NCI-H1048 (cell line): ENCODE measurements at regions not wholly inside any gene's neighbourhood (a gene's known extent, or its start where the extent isn't known, plus 50 kb on each side); places are given as distances from the start of the nearest gene placed in this dataset.
A peak's percentile ranks its signal among the peaks of the same experiment; 100 is the strongest.

Experiments used
- DNase-seq: peaks from one replicate; lab custom pipeline; 2025; lab: John Stamatoyannopoulos, UW

GRCh38 chr18:6525604-6526003, 110.9 kb upstream of the L3MBTL4 start:
- no peak for DNase-seq

GRCh38 chr18:6537475-6537874, 122.8 kb upstream of the L3MBTL4 start:
- DNase-seq, result no peak

GRCh38 chr18:6541131-6541679, 126.5 kb upstream of the L3MBTL4 start:
- peak; percentile 85 for DNase-seq

GRCh38 chr18:6542296-6542695, 127.6 kb upstream of the L3MBTL4 start:
- no peak for DNase-seq

DNA sequence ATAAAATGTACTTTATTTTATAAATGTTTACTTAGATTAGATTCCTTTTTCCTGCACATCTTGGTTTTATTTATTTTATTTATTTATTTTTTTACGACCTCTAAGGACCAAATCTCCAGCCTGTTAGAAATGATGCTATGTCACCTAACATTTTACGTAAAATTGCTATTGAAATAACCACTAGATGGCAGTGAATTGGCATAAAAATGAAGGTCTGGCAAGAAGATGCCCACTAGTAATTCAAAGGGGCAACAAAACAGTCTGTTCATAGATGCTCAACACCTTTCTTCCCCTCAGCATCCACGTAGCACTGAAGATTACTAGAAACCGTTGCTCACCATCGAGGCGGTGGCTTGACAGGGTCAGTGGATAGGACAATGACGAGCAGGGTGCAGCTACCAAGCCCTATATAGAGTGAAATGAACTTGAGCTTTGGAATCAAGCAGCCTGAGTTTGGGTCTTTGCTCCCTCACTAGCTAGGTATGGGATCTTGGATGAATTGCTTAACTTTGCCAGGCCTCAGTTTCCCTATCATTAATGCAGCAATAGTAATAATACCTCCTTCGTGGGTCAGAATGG, 128.7 kb upstream of the L3MBTL4 start:
- DNase-seq, result no peak

DNA sequence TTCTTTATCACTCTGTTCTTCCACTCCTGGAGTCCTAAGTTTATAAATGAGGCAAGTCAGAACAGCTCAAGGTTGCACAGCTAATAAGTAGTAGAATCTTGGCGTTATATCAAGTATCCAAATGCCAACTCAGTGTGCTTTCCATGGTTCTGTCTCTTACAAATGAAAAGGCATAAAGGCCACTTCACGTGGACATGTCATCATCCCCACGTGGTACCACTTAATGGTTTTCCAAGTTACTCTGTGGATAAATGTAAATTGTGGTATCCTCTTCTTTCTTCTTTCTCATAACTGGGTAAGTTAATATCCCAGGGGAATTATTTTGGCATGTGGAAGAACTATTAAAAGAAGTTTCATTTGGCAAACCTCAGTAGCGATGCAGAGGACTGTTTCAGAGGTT, 131.5 kb upstream of the L3MBTL4 start:
- no peak for DNase-seq

DNA sequence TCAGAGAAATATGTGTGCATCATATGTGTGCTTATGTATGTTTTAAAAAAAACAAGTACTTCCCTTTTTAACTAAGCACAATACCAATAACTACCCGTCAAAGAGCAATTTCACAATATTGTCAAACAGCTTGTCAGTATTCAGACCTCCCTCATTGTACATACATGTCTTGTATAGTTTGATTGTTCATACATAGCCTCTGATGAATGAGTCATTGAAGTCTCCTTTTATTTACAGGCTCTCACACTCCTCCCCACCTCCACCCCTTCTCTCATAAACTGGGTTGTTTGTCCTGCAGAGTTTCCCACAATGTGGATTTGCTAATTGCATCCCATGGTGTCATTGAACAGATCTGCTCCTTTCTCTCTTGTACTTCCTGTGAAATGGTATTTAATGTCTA, 132.8 kb upstream of the L3MBTL4 start:
- DNase-seq, result no peak

DNA sequence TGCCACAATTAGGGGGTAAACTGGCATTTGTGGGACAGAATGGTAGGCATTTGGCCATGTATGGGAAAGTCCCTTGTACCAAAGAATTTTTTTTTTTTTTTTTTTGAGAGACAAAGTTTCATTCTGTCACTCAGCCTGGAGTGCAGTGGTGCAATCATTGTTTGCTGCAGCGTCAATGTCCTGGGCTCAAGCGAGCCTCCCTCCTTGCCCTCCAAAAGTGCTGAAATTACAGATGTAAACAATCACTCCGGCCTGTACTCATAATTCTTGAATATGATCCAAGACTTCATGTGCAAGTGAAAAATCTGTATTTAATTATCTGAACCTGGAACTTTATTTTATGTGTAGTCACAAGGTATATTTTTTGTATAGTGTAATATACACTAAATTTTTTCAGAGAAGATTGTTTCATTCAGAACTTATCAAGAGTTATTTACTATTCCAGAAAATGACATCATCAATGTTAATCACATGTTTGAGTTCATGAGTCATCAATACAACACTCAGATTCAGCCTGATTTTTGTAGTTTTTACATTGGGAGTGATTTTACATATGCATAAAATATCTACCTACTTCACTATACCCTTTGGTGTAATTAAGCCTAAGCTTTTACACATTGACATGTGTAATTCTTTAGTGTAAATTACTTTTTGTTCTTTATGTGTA, 138.7 kb upstream of the L3MBTL4 start:
- no peak for DNase-seq

GRCh38 chr18:6557057-6557769, 142.5 kb upstream of the L3MBTL4 start:
- no peak for DNase-seq

DNA sequence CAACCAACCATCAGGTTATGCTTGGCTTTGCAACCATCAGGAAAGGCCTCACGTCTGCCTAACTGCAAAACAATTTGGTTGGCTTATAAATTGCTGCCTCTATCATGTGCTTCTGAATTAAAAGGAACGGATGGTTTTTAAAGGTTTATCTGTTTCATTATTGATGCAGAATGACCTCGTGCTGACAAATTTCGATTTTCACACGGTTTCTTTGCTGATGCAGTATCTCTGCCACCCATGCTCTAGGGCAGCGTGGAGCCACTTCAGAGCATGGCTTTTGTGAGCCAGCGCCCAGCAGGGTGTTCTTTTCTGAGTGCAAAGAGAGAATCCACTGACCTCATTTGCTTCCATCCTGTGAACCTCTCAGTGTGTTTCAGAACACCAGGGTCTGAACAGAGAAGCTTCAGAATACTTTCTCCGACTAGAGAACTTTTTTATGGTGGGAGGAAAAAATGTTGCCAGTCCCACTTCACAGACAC, 143.1 kb upstream of the L3MBTL4 start:
- DNase-seq, result no peak

- no peak for DNase-seq
Measured at GRCh38 chr18:6558446-6559156, 143.9 kb upstream of the L3MBTL4 start.

GRCh38 chr18:6559296-6559695, 144.6 kb upstream of the L3MBTL4 start:
- DNase-seq, result no peak

DNA sequence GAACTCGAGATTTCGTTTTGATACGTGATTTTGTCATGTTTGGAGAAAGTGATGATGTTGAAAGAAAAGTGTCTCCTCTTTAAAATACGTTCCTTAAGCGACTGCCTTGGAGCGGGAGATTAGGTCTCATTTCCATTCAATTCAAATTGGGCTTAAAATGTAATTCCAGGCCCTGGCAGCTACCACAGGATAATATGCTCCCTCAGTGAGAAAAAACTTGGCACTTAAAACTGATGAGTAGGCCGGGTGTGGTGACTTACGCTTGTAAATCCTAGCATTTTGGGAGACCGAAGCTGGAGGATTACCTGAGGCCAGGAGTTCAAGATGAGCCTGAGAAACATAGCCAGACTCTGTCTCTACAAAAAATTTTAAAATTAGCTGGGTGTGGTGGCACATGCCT, 146.3 kb upstream of the L3MBTL4 start:
- DNase-seq, result no peak

- DNase-seq, result no peak
Measured at GRCh38 chr18:6561420-6561861, 146.7 kb upstream of the L3MBTL4 start.

- DNase-seq, result no peak
Measured at GRCh38 chr18:6561862-6562291, 147.2 kb upstream of the L3MBTL4 start.

- no peak for DNase-seq
Measured at GRCh38 chr18:6563896-6564295, 149.2 kb upstream of the L3MBTL4 start.

- no peak for DNase-seq
Measured at GRCh38 chr18:6564950-6565814, 150.5 kb upstream of the L3MBTL4 start.

- no peak for DNase-seq
Measured at GRCh38 chr18:6565815-6566081, 151.0 kb upstream of the L3MBTL4 start.

DNA sequence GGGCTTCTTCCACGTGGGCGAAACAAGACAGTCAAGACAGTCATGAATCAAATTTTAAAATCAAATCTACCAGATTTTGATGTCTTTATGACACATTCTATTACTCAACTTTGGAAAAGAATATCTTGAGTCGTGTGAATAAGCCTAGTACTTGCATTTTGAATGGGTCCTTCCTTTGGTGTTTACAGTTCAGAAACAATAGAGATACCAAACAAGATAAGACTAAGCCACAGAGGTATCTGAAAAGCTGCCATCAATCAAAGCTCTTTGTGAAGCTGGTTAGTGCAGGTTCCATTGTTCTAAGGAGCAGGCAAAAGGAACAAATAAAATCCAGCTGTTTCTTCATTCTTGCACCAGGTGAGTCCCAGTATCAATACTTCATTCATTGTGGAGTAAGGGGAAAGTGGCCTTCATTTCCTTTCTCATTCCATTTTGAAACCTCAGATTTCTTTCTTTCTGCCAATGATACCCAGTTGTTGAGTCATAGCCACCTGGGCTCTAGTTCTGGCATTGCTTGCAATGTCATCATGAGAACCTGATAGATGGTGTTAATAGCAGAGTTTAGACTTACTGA, 151.7 kb upstream of the L3MBTL4 start:
- DNase-seq, result no peak

GRCh38 chr18:6569813-6570212, 155.1 kb upstream of the L3MBTL4 start:
- no peak for DNase-seq

DNA sequence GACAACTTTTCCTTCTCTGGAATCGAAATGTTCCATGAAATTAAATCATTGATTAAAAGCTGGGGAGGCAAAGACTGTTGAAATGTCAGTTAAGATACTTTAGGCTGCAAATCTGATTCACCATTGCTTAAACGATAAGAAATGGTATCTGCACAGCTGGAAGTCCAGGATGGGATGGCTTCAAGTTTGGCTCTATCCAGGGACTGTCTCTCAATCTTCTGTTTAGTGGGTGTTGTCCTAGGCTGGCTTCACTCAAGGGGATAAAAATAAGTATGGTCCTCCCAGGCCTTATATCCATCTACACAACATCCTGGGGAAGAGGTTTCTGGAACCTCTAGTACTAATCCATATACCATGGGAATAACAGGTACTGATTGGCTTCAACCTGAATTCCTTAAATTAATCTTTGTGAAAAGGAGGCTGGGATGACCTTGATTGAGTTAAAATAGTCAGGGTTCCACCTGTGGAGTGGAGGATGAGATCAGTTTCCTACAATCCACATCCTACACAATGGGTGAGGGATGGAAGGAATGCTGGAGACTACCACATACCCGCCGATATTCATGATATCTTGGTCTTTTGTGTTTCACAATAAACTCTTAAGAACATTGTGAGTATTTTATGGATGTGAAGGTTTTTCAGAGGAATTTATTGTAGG, 156.0 kb upstream of the L3MBTL4 start:
- no peak for DNase-seq
